Activated naive CD4-positive, alpha-beta T cell treated with Interleukin-2 at 50 U/mL for 16 hours (primary cell): ENCODE measurements at regions not wholly inside any gene's neighbourhood (a gene's known extent, or its start where the extent isn't known, plus 50 kb on each side); places are given as distances from the start of the nearest gene placed in this dataset.

Experiments
- DNase-seq: peaks from one replicate; pipeline ENCODE4 v3.0.0-alpha.2; 2020

DNA sequence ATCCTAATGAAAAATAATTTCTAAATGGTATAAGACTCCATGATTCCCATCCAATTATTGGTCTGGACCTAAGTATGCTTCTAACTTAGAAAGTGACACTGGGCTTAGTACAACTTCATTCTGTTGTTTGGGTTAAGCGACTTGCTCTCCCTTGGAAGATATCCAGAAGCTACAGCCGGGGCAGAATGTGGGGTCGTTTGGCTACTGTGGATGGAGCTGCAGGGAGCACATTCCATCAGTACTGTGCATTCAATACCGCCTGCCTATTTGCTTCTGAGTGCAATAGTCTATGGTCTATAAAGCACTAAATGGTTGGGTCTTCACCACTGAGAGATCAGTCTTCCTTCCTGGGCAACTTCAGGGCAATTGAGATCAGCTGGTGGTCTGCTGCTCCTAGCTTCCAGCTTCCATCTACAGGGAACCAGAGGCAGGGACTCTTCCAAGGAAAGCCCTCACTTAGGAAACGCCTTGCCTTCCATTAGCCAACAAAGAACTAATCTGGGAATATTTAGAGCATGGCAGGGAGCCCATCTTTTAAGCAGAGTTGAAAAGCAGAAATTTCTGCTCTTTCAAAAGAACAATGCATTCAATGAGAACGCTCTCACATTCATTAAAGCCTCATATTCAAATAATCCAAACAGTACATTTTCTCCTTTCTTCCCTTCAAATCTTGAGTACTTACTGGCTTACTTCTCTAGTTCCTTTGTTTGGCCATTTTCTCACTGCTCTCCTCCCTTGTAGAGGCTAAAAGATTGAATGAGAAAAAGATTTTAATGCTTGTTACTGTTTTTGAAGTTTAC is 1049.9 kb upstream of the TENM3 start:
- no peak for DNase-seq

DNA sequence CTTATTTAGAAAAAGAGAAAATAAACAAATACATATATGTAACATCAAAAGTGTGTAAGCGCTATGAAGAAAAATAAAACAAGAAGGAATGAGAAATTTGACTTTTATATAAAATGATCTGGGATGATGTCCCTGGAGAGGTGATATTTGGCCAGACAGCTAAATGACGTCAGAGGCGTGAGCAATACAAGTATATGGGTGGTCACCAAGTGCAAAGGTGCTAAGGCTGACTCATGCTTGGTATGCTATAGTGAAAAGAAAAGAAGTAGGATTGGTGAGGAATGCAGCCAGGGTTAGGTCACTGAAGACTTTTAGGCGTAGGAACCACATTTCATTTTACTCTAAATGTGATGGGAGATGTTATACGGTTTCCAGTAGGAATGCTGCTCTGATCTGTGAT is 1049.1 kb upstream of the TENM3 start:
- no peak for DNase-seq

DNA sequence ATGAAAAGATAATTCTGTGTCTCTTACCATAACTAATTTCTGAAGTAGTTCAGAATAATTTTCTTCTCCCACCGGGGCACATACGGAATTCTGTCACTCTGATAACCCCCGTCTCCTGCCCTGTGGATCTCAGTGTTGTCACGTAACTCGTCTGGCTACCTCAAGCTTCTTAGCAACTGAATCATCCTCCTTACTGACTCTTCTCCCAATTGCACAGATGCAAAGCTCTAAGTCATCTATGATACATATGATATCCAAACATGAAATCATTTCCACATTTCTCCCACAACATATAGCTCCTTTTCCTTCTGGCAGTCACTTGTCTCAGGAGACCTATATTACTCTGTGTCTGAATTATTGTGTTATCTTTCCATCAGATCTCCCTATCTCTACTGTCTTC is 1043.1 kb upstream of the TENM3 start:
- no peak for DNase-seq

DNA sequence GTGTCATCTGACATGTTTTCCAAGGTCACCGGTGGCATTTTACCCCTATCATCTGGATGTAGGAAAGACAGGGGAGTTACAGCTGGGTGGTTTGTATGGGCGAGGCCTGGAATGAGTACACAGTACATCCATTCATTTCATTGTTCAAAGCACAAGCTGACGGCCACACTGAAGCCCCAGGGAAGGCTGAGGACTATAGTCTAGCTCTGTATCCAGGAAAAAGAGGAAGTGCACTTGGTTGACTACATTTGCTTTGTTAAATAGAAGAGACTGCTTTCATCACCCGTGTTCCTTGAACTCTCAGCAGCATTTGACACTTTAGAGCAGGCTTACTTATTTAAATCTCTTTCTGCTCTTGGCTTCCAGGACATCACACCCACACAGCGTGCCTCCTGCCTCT is 1041.0 kb upstream of the TENM3 start:
- no peak for DNase-seq

DNA sequence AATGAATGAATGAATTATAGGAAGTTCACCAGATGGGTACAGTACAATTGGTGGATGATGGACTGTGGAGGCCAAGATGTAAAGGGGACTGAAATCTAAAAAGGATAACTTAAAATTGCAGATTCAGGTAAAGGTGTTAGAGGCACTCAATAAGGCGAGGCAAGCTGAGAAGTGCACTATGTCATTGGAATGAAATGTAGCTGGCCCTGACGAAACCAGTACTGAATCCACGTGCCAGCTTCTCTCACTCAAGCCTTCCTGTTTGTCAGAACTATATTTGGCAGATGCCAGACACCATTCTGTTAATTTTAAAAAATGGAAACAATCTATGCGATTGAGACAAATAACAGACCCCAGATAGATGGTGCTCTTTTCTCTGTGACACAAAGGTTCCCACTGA is 1039.1 kb upstream of the TENM3 start:
- DNase-seq, result no peak

DNA sequence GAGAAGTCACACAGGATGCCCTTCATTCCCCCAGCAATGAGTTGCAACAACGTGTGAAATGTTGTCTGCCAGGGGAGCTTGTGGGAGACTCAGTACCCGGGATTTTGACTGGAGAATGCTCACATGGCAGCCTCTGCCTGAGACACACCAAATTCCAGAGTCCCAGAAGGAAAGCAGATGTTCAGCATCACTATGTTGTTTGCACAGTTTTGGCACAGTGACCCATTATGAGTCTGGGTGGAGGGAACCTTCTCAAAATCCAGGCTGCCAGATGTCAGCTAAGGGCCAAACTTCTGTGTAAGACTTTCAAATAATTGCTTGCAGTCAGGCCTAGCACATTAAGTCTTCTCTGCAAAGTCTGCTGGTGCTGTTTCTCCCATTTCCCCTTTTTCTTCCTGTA is 1029.7 kb upstream of the TENM3 start:
- no peak for DNase-seq

DNA sequence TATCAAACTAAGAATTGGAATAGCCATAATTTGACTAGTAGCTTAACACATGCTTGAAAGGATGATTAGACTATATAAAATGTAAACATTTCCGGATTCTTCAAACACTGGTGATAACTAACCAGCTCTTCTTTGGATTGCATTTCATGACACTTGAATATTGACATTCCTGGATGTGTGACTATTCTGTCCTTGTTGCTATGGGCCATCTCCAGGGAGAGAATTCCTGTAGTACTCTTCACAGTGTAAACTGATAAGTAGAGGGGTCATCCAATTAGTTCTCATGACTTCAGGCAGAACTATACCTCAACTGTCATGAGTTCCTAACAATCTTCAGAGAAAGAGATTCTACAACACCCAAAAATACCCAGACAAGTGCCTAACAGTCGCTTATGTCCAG is 1026.7 kb upstream of the TENM3 start:
- no peak for DNase-seq

DNA sequence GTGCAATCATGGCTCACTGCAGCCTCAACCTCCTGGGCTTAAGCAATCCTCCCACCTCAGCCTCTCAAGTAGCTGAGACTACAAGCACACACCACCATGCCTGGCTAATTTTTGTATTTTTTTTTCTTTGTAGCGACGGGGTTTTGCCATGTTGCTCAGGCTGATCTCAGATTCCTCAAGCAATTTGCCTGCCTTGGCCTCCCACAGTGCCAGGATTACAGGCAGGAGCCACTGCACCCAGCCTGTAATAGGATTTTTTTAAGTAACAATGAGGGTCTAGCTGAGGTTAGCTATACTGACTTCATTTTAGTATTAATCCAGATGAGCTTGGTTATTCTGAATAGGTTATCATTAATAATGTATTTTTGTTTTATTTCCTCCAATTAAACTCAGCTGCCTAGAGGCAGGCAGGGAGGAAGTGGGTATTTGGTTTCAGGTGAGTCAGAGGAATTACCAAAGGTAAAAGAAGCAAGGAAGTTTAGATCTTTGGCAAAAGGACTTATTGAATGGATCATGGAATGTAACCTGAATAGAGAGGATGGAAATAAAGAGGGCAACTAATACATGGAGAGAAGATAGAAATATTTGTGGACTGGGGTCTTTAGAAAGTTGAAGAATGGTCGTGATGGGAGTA is 1023.3 kb upstream of the TENM3 start:
- no peak for DNase-seq

DNA sequence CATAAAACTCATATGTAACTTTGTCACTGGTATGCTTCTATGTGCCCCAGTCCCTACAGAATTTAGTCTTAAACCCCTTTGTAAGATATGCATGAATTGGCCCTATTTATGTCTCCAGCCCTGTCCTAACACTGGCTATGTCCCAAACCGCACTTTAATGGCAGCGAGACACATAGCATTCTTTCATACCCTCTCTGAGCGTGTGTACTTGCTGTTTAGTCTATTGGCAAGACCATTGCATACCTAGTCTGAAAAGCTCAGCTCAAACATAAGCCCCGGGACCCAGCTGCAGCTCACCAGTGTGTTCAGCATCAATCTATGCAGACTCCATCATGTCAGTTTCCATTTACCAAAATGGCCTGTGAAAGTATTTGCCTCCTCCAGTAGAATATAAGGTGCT is 1018.4 kb upstream of the TENM3 start:
- no peak for DNase-seq

DNA sequence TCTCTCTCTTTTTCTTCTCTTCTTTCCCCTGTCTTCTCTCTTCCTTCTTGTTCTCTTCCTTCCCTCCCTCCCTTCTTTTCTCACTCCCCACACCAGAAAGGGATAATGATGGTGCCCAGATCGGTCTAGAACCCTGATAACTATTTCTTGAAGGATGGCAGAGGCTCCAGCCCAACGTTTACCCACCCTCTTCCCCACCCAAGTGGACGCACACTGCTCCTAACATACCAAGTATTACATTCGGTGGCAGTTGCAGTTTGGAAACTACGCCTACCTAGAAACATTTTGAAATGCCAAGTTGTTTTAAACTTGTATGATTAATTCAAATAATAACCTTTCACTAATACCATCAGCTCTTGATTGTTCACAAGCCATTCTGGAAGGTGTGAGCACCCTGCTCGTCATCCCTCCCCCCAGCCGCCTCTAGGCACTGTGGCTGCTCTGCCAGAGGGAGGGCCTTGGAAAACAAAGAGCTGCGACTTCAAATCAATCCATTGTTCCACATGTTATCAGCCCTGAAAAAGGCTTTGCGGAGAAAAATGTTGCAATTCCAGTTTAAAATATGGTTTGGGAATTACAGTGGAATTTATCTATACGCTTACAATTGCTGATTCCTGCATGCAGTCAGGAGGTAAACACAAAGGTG is 1017.5 kb upstream of the TENM3 start:
- no peak for DNase-seq

DNA sequence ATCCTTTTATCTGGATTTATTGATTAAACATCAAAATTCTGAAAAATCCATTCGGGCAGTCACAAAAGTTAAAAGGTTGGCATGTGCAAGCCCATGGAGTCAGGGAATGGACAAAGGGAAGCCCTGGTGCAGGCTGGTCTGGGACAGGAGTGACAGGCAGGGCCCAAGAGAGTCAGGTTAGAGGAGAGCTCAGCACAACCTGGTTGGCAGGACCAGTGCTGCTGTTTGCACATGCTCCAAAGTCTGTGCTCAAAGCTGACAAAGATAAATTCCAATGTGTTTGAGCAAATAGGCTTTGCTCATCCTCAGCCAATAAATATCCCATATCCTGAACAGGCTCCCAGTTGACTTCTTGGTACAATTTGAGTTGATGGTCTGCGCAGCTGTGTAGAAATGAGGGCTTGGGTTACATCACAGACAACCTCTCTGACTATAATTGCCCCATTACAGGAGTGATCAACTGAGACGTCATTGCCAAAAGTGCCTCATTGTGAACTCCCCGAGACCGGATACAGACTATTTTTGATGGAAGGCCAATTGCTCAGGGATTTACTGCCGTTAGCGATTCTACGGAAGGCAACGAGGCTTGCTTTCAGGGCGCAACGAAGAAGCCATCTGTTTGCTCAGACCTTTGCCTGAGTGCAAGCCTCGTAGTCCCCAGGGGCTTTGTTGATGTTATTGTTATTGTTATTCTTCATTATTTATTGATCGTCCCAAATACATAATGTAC is 1008.1 kb upstream of the TENM3 start:
- DNase-seq, result no peak

DNA sequence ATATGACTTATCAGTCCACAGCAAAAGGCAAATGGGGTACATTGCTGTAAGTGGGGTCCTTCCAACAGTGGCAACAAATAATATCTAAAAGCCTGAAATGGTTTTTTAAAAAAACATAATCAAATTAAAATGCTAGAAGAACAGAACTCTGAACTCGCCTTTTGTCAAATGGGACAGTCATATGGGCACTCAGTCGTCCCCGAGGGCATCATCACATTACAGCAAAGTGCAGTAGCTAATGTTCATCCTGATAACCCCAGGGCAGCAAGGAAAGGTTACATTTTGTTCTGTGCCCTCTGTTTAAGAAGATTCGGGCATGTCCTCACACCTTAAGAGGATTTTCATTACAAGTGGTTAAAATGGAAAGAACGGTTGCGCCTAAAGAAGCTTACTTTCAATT is 997.9 kb upstream of the TENM3 start:
- no peak for DNase-seq

DNA sequence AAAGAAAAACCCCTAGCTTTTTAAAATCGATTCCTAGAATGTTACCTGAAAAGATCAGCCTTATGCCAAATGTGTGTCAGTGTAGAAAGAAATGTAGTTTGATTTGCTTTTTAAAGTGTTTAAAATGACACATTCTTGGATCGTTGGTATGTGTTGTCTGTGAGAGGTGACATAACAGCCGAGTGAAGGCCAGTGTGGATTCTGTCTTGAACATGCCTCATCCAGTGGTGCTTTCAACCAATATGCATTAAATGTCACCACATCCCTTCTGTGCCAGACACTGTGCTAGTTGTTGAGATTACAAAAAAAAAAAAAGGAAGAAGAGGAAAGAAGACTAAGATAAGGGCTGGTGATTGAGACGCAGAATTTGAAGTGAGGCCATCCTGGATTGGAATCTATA is 994.2 kb upstream of the TENM3 start:
- no peak for DNase-seq

DNA sequence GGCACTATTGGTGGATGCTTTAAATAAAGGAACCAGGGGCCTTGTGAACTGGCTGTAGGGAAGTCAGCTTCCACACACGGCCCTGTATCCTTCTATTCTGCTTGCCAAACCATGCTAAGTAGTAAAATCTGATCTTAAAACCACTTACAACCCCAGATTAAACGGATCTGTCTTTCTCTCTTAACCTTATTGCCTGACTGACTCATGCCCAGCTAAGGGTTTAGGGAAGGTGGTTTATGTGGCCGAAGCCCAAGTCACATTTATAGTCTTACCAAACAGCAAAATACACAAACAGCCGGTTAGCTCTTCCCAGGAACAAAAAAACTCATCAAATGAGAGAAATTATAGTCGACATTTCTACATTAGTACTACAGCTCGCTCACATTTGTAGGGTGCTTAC is 988.4 kb upstream of the TENM3 start:
- DNase-seq, result no peak

DNA sequence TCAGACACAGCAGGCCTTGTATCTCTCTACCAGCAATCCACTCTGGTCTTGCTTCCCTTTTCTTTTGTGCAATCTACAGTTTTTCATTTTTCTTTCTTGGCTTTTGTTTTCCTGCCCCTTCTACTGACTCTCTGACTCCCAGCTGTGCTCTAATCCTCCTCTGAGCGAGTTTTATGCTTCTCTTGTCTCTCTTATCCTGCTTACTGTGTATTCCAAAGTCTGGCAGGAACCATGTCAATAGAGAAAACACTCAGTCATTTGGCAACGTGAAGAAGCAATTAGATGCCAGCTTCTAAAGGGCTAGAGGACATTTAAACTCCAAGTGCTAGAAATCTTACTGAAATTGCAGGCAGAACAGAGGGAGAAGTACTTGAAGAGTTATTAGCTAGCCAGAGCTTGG is 984.6 kb upstream of the TENM3 start:
- no peak for DNase-seq

DNA sequence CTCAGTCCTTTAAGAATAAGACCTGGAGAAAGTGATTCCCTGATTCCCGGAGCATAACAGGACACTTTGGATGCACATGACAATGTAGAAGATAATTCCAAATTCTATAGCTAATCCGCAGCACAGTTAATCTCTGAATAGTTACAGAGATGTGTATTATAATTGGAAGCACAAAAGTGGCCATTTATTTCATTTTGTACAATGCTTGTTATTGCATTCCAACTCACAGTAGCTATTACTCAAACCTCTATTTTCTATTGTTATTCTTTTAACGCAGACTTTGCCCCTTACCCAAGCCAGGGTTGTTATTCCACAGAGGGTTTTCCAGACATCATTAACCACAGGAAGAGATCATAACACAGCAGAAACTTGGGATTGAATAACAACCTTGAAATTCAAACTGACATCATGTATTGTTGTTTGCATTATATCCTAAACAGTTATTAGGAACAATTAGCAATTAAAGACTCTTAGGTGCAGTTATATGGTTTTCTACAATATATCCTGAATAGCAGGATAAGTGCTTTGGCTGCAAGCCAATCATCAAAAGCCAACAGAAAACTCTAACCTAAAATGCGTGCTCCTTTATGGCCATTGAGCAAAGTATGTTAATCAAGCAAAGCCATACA is 984.0 kb upstream of the TENM3 start:
- DNase-seq, result no peak

DNA sequence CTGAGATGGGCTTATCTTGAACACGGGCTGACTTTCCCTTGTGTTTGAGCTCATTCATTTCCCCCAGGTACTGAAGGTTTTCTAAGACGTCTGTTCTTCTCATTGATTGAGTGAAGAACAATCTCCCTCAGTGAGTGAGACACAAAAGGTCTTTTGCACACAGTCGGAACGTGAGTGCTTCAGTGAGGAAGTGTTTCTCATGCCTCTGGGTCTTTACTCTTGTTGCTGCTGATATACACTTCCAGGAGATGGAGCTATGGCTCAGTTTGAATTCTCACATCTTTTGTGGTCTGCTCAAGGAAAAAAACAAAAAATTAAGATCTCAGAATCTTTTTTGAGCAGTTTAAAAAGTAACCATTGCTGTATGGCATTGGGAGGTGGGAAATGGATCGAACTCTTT is 981.9 kb upstream of the TENM3 start:
- DNase-seq, result no peak

DNA sequence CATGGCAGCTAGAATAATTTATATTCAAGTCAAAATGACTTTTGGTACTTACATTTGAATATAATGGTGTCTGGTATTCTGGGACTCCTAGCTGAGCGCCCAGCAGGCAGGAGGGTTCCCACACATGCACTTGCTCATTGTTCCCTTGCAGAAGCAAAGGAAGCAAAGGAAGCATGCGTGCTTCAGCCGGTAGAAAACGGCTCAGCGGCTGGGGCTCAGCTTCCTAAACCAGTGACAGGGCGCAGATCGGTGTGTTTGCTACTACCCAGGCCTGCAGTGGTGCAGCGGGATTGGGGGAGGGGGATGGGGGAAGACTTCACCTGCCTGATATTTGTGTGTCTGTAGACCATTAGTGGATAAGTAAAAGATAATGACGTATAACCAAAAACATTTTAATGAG is 978.3 kb upstream of the TENM3 start:
- no peak for DNase-seq

DNA sequence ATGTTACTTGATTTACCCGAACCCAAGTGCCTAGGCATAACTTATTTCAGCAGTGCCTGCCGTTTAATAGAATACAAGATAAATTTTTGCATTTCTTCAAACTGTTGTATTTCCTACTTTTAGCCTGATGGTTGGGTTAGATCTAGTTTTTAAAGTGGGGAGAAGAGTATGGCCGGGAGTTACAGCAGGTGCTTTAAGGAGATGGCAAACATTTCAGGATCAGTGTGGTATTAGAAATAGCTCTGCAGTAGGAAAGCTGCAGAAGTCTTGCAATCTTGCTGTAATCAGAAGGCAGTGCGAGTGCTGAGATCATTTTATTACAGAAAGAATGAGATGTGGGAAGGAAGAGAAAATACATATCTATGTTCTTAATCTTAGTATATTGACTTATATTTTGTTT is 977.8 kb upstream of the TENM3 start:
- no peak for DNase-seq

DNA sequence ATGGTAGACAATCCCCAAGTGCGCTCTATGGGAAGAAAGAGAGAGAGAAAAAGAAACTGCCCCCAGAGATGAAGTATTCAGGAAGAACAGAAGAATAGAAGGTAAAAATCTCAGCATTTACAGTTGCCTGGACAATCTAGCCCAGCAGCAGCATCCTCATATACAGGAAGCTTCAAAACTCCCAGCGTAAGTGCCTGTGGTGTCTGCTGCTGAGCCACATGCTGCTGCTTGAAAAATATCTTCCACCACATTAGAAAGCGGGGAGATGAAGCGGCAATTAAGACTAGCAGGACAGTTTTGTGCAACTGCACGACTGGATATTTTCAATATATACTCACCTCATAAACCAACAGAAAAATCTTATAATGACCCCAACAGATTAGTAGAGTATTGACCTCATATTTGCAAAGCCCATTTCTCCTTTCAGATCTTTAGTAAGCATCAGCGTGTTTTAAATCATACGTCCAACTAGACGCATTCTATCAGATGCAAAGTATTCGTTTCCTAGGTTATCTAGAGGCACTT is 972.0 kb upstream of the TENM3 start:
- DNase-seq, result no peak

DNA sequence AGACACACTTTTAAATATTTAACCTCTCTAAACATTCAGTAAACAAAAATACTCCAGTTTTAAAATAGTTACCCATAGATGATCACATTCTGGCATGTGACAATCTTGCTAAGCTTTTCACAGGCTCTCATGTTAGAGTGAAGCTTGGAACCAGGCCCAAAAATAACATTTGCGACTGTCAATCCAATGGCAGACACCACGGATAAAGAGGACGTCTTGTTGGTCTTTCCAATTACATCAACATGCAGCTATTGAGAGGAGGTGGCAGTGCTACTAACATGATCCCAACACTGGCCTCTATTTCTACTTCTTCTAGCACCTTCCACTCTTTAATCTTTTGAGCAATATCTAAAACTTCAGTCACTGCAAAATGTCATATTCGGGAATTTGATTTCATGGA is 970.8 kb upstream of the TENM3 start:
- no peak for DNase-seq

DNA sequence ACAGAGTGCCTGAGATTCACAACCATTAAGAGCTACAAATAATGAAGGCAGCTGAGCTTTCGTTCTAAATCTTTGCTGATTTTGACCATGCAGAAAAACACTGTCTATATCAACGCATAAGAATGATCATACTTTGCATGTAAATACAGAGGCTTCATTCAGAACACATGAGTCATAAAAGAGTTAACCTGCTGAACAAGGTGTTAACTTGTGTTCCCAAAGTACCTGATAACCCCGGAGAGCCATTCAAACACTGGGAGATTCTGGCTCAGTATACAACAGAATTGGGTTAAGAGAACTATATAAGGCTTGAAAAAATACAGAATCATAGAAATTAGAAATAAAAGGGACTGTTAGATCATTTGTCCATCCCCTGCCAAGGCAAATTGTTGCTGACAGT is 964.3 kb upstream of the TENM3 start:
- DNase-seq, result no peak

DNA sequence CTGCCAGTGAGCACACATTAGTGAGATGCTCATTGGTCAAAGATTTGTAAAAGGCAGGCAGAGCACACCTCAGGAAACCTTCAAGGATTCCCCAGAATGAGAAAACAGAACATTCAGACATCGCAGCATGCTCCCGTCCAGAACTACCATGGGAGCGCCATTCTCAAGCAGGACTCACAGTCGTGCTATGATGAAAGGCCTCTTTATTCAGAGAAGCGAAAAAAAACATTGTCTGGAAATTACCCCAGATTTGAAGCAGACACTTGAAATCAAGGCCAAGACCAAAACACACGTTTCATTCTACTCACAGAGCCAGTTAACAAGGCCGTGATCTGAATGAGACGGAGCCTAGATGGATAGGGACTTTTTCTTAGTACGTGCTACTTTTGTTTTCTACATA is 961.8 kb upstream of the TENM3 start:
- DNase-seq, result no peak
